Forelimb muscle (tissue), 1 donor: ENCODE measurements at regions not wholly inside any gene's neighbourhood (a gene's known extent, or its start where the extent isn't known, plus 50 kb on each side); places are given as distances from the start of the nearest gene placed in this dataset.

Experiments
- DNase-seq: peaks from one replicate; pipeline ENCODE4 v3.0.0-alpha.2; 2013; ENCODE audit warnings: low read depth

- no peak for DNase-seq
These were observed 399.2 kb downstream of the NLGN4X start for GRCh38 chrX:5829469-5829868.

GRCh38 chrX:5829060-5829459 is 399.6 kb downstream of the NLGN4X start:
- no peak for DNase-seq

- no peak for DNase-seq
These were observed 404.8 kb downstream of the NLGN4X start for GRCh38 chrX:5823903-5824302.

GRCh38 chrX:5810636-5811035 is 418.0 kb downstream of the NLGN4X start:
- DNase-seq = no peak

GRCh38 chrX:5807181-5807580 is 421.5 kb downstream of the NLGN4X start:
- DNase-seq = no peak

- DNase-seq = no peak
These were observed 426.3 kb downstream of the NLGN4X start for GRCh38 chrX:5802391-5802790.

- no peak for DNase-seq
These were observed 436.9 kb downstream of the NLGN4X start for GRCh38 chrX:5791721-5792120.

- DNase-seq = no peak
These were observed 439.8 kb downstream of the NLGN4X start for GRCh38 chrX:5788910-5789309.

- DNase-seq = no peak
These were observed 447.8 kb downstream of the NLGN4X start for GRCh38 chrX:5780821-5781220.

- no peak for DNase-seq
These were observed 452.7 kb downstream of the NLGN4X start for GRCh38 chrX:5775846-5776430.

- DNase-seq = no peak
These were observed 454.2 kb downstream of the NLGN4X start for GRCh38 chrX:5774446-5774845.

GRCh38 chrX:5771441-5771840 is 457.2 kb downstream of the NLGN4X start:
- no peak for DNase-seq

- no peak for DNase-seq
These were observed 472.1 kb downstream of the NLGN4X start for GRCh38 chrX:5756616-5757015.

- DNase-seq = no peak
These were observed 475.4 kb downstream of the NLGN4X start for GRCh38 chrX:5753291-5753690.

- no peak for DNase-seq
These were observed 475.8 kb downstream of the NLGN4X start for GRCh38 chrX:5752831-5753230.

- DNase-seq = no peak
These were observed 480.0 kb downstream of the NLGN4X start for GRCh38 chrX:5748586-5749150.

- DNase-seq = no peak
These were observed 482.4 kb downstream of the NLGN4X start for GRCh38 chrX:5746231-5746630.

- DNase-seq = no peak
These were observed 495.2 kb downstream of the NLGN4X start for GRCh38 chrX:5733501-5733900.

- DNase-seq = no peak
These were observed 498.1 kb downstream of the NLGN4X start for GRCh38 chrX:5730556-5730955.

- DNase-seq = no peak
These were observed 502.4 kb downstream of the NLGN4X start for GRCh38 chrX:5726224-5726623.

GRCh38 chrX:5724123-5724522 is 504.5 kb downstream of the NLGN4X start:
- DNase-seq = no peak

- DNase-seq = no peak
These were observed 510.0 kb downstream of the NLGN4X start for GRCh38 chrX:5718651-5719050.

- DNase-seq = no peak
These were observed 512.0 kb downstream of the NLGN4X start for GRCh38 chrX:5716666-5717065.

GRCh38 chrX:5708251-5708650 is 520.4 kb downstream of the NLGN4X start:
- DNase-seq = no peak
